MM.1S (cell line): ENCODE measurements at regions not wholly inside any gene's neighbourhood (a gene's known extent, or its start where the extent isn't known, plus 50 kb on each side); places are given as distances from the start of the nearest gene placed in this dataset.

Source experiments
- EZH2 ChIP-seq: fragments of 300-600 bp; sonication (generic); optimal IDR thresholded peaks from 2 replicates; pipeline ENCODE3; 2017; ENCODE audit warnings: low read depth, mild to moderate bottlenecking, antibody characterized with exemption, low read length, mixed read lengths
- EZH2phosphoT487 ChIP-seq: fragments of 300-600 bp; sonication (generic); IDR thresholded peaks from 2 replicates; pipeline ENCODE4 v1.6.1; 2018; ENCODE audit warnings: antibody characterized with exemption, low read length
- TF ChIP-seq, protein P1 (sequence below): fragments of 300-600 bp; sonication (generic); IDR thresholded peaks from 2 replicates; pipeline ENCODE4 v1.5.1; 2016; ENCODE audit warnings: antibody characterized with exemption, low read length, mixed read lengths

DNA sequence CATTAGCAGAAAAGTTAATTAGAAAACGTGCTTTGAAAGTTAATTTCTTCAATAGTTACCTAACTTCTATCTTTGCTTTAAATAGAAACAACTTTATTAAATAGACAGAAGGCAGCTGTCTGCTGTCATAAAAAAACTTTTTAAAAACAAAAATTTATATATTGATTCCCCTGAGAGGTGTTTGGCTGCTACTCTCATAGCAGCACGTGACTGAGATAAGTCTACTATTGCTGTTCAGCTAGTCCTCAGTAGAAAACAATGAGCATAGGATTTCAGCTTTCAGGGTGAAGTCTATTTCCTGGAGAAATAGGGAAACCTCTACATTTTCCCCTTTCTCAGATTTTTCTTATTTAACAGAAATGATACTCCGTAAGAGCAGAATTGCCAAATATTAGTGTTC, 135.0 kb upstream of the FBN2 start:
- TF ChIP-seq, protein P1, sequence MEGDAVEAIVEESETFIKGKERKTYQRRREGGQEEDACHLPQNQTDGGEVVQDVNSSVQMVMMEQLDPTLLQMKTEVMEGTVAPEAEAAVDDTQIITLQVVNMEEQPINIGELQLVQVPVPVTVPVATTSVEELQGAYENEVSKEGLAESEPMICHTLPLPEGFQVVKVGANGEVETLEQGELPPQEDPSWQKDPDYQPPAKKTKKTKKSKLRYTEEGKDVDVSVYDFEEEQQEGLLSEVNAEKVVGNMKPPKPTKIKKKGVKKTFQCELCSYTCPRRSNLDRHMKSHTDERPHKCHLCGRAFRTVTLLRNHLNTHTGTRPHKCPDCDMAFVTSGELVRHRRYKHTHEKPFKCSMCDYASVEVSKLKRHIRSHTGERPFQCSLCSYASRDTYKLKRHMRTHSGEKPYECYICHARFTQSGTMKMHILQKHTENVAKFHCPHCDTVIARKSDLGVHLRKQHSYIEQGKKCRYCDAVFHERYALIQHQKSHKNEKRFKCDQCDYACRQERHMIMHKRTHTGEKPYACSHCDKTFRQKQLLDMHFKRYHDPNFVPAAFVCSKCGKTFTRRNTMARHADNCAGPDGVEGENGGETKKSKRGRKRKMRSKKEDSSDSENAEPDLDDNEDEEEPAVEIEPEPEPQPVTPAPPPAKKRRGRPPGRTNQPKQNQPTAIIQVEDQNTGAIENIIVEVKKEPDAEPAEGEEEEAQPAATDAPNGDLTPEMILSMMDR = no peak
- TF ChIP-seq EZH2 = no peak
- TF ChIP-seq EZH2phosphoT487 = no peak
